SK-N-SH treated with all-trans-retinoic acid at 6 μM for 48 hours (cell line): ENCODE measurements at regions not wholly inside any gene's neighbourhood (a gene's known extent, or its start where the extent isn't known, plus 50 kb on each side); places are given as distances from the start of the nearest gene placed in this dataset.

Experiments
- ARNTL ChIP-seq: fragments of 450-650 bp; formaldehyde crosslinking; IDR thresholded peaks from 2 replicates; pipeline ENCODE4 v1.5.0; 2020; ENCODE audit warnings: low read depth, mild to moderate bottlenecking, moderate library complexity, borderline replicate concordance
- BACH2 ChIP-seq: fragments of 250-450 bp; sonication (Bioruptor Pico); IDR thresholded peaks from 2 replicates; pipeline ENCODE4 v1.9.0; 2021; ENCODE audit warnings: mild to moderate bottlenecking, borderline replicate concordance
- CREB5 ChIP-seq: fragments of 250-450 bp; sonication (Bioruptor Pico); IDR thresholded peaks from 2 replicates; pipeline ENCODE4 v1.5.1; 2020; ENCODE audit warnings: low read depth, mild to moderate bottlenecking, moderate library complexity
- CSDC2 ChIP-seq: fragments of 250-450 bp; sonication (Bioruptor Pico); IDR thresholded peaks from 2 replicates; pipeline ENCODE4 v1.5.0; 2020; ENCODE audit warnings: mild to moderate bottlenecking, moderate library complexity
- ESRRG ChIP-seq: fragments of 250-450 bp; sonication (Bioruptor Pico); IDR thresholded peaks from 2 replicates; pipeline ENCODE4 v1.6.1; 2021; ENCODE audit warnings: mild to moderate bottlenecking
- ISL1 ChIP-seq: fragments of 250-450 bp; sonication (Bioruptor Pico); IDR thresholded peaks from 2 replicates; pipeline ENCODE4 v2.1.2; 2022; ENCODE audit warnings: mild to moderate bottlenecking, moderate library complexity
- OSR1 ChIP-seq: fragments of 250-450 bp; sonication (Bioruptor Pico); IDR thresholded peaks from 2 replicates; pipeline ENCODE4 v1.8.0; 2022; ENCODE audit warnings: moderate library complexity, mild to moderate bottlenecking, inconsistent platforms
- PPARA ChIP-seq: fragments of 250-450 bp; sonication (Bioruptor Pico); IDR thresholded peaks from 2 replicates; pipeline ENCODE4 v1.5.0; 2020; ENCODE audit warnings: mild to moderate bottlenecking, borderline replicate concordance
- RARB ChIP-seq: fragments of 250-450 bp; sonication (Bioruptor Pico); IDR thresholded peaks from 2 replicates; pipeline ENCODE4 v1.8.0; 2021; ENCODE audit warnings: mild to moderate bottlenecking, moderate library complexity
- TOX ChIP-seq: fragments of 250-450 bp; sonication (Bioruptor Pico); IDR thresholded peaks from 2 replicates; pipeline ENCODE4 v1.8.0; 2021; ENCODE audit warnings: mild to moderate bottlenecking, moderate library complexity, borderline replicate concordance
- ZC3H10 ChIP-seq: fragments of 250-450 bp; sonication (Bioruptor Pico); IDR thresholded peaks from 2 replicates; pipeline ENCODE4 v1.5.1; 2021; ENCODE audit warnings: mild to moderate bottlenecking, moderate library complexity
- ZFP3 ChIP-seq: fragments of 250-450 bp; sonication (Bioruptor Pico); IDR thresholded peaks from 2 replicates; pipeline ENCODE4 v1.5.0; 2020; ENCODE audit warnings: mild to moderate bottlenecking, moderate library complexity
- ZNF565 ChIP-seq: fragments of 450-650 bp; formaldehyde crosslinking; conservative IDR thresholded peaks from 2 replicates; pipeline ENCODE4 v1.5.0; 2020; ENCODE audit warnings: low read depth, mild to moderate bottlenecking, moderate library complexity
- TF ChIP-seq, protein P1 (sequence below): fragments of 250-450 bp; sonication (Bioruptor Pico); IDR thresholded peaks from 2 replicates; pipeline ENCODE4 v1.8.0; 2020; ENCODE audit warnings: mild to moderate bottlenecking, moderate library complexity, borderline replicate concordance

- TF ChIP-seq ISL1 (CRISPR knock-in tag) (no peak), ZFP3 (CRISPR knock-in tag) (no peak), TOX (no peak), ESRRG (CRISPR knock-in tag) (no peak), CSDC2 (CRISPR knock-in tag) (no peak), BACH2 (CRISPR knock-in tag) (no peak), RARB (CRISPR knock-in tag) (no peak), ZNF565 (CRISPR knock-in tag) (no peak), ARNTL (CRISPR knock-in tag) (no peak), PPARA (CRISPR knock-in tag) (no peak), CREB5 (CRISPR knock-in tag) (no peak), OSR1 (no peak), ZC3H10 (CRISPR knock-in tag) (no peak)
- TF ChIP-seq, protein P1, sequence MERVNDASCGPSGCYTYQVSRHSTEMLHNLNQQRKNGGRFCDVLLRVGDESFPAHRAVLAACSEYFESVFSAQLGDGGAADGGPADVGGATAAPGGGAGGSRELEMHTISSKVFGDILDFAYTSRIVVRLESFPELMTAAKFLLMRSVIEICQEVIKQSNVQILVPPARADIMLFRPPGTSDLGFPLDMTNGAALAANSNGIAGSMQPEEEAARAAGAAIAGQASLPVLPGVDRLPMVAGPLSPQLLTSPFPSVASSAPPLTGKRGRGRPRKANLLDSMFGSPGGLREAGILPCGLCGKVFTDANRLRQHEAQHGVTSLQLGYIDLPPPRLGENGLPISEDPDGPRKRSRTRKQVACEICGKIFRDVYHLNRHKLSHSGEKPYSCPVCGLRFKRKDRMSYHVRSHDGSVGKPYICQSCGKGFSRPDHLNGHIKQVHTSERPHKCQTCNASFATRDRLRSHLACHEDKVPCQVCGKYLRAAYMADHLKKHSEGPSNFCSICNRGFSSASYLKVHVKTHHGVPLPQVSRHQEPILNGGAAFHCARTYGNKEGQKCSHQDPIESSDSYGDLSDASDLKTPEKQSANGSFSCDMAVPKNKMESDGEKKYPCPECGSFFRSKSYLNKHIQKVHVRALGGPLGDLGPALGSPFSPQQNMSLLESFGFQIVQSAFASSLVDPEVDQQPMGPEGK (CRISPR knock-in tag): no peak
Observed at GRCh38 chr3:72542781-72543180, 305.5 kb downstream of the SHQ1 start.
